ENCODE measurements at regions not wholly inside any gene's neighbourhood (a gene's known extent, or its start where the extent isn't known, plus 50 kb on each side); places are given as distances from the start of the nearest gene placed in this dataset.

DNA sequence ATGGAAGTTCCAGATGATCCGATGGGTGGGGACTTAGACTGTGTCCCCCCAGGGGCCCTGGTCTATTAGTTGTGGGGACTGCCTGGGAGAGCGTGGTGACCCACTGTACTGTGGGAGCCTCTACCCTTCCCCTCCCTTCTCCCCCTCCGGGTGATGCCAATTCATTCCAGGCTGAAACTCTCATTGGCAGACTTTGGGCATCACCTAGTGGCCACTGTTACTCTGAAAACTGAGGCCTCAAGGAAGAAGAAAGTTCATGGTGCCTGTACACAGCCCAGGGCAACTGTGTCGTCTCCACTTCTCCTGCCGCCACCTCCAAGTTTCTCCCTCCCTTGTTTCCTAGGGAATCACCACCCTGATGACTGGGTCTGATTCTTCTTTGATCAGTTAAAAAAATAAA, 173.6 kb upstream of the ALG10B start:
- TF ChIP-seq, protein P1, sequence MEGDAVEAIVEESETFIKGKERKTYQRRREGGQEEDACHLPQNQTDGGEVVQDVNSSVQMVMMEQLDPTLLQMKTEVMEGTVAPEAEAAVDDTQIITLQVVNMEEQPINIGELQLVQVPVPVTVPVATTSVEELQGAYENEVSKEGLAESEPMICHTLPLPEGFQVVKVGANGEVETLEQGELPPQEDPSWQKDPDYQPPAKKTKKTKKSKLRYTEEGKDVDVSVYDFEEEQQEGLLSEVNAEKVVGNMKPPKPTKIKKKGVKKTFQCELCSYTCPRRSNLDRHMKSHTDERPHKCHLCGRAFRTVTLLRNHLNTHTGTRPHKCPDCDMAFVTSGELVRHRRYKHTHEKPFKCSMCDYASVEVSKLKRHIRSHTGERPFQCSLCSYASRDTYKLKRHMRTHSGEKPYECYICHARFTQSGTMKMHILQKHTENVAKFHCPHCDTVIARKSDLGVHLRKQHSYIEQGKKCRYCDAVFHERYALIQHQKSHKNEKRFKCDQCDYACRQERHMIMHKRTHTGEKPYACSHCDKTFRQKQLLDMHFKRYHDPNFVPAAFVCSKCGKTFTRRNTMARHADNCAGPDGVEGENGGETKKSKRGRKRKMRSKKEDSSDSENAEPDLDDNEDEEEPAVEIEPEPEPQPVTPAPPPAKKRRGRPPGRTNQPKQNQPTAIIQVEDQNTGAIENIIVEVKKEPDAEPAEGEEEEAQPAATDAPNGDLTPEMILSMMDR (conservative IDR thresholded peaks at IDR 0.05; ENCODE audit: low read depth, low read length) = no peak
- TF ChIP-seq RAD21 (IDR thresholded peaks at IDR 0.05; ENCODE audit: low read length) (no peak), POLR2A (IDR thresholded peaks at IDR 0.05; ENCODE audit: low read depth, low read length) (no peak)
